Activated naive CD4-positive, alpha-beta T cell treated with Interleukin-2 at 50 U/mL for 16 hours (primary cell): ENCODE measurements at regions not wholly inside any gene's neighbourhood (a gene's known extent, or its start where the extent isn't known, plus 50 kb on each side); places are given as distances from the start of the nearest gene placed in this dataset.

ENCODE experiments used
- DNase-seq: peaks from one replicate; pipeline ENCODE4 v3.0.0-alpha.2; 2020

- no peak for DNase-seq
Measured at GRCh38 chr21:39105341-39105765, 77.9 kb downstream of the PSMG1 start.

- DNase-seq: no peak
Measured at GRCh38 chr21:39104911-39105310, 78.3 kb downstream of the PSMG1 start.

GRCh38 chr21:39103689-39104088 is 79.6 kb downstream of the PSMG1 start:
- no peak for DNase-seq

GRCh38 chr21:39099859-39100258 is 83.4 kb downstream of the PSMG1 start:
- DNase-seq: no peak

- no peak for DNase-seq
Measured at GRCh38 chr21:39098696-39099200, 84.5 kb downstream of the PSMG1 start.

GRCh38 chr21:39097981-39098380 is 85.3 kb downstream of the PSMG1 start:
- DNase-seq: no peak

- DNase-seq: no peak
Measured at GRCh38 chr21:39097335-39097861, 85.9 kb downstream of the PSMG1 start.

- no peak for DNase-seq
Measured at GRCh38 chr21:39096754-39097153, 86.5 kb downstream of the PSMG1 start.

GRCh38 chr21:39095681-39096080 is 87.6 kb downstream of the PSMG1 start:
- no peak for DNase-seq

GRCh38 chr21:39094847-39095579 is 88.2 kb downstream of the PSMG1 start:
- DNase-seq: no peak

- no peak for DNase-seq
Measured at GRCh38 chr21:39094087-39094780, 89.0 kb downstream of the PSMG1 start.

GRCh38 chr21:39093526-39093925 is 89.7 kb downstream of the PSMG1 start:
- DNase-seq: no peak

- DNase-seq: no peak
Measured at GRCh38 chr21:39088831-39089380, 94.3 kb downstream of the PSMG1 start.

- no peak for DNase-seq
Measured at GRCh38 chr21:39088031-39088370, 95.2 kb downstream of the PSMG1 start.

GRCh38 chr21:39087238-39088030 is 95.8 kb downstream of the PSMG1 start:
- no peak for DNase-seq

GRCh38 chr21:39086547-39086946 is 96.7 kb downstream of the PSMG1 start:
- no peak for DNase-seq

GRCh38 chr21:39085843-39086405 is 97.3 kb downstream of the PSMG1 start:
- no peak for DNase-seq

- DNase-seq: no peak
Measured at GRCh38 chr21:39084979-39085729, 98.1 kb downstream of the PSMG1 start.

GRCh38 chr21:39084073-39084472 is 99.2 kb downstream of the PSMG1 start:
- no peak for DNase-seq

- no peak for DNase-seq
Measured at GRCh38 chr21:39083377-39084008, 99.8 kb downstream of the PSMG1 start.

- DNase-seq: no peak
Measured at GRCh38 chr21:39082656-39083376, 100.4 kb downstream of the PSMG1 start.
